Activated naive CD4-positive, alpha-beta T cell treated with anti-CD3 and anti-CD28 coated beads, Interleukin-2, amount 50 U/mL, for 16 hours (primary cell): ENCODE measurements at regions not wholly inside any gene's neighbourhood (a gene's known extent, or its start where the extent isn't known, plus 50 kb on each side); places are given as distances from the start of the nearest gene placed in this dataset.
"Not testable (repeated sequence)": the region's sequence is repeated elsewhere in the genome, so short reads cannot be mapped to it uniquely, and the experiment has no call there.

Experiments used
- DNase-seq: peaks from one replicate; pipeline ENCODE4 v3.0.0-alpha.2; 2020

DNA sequence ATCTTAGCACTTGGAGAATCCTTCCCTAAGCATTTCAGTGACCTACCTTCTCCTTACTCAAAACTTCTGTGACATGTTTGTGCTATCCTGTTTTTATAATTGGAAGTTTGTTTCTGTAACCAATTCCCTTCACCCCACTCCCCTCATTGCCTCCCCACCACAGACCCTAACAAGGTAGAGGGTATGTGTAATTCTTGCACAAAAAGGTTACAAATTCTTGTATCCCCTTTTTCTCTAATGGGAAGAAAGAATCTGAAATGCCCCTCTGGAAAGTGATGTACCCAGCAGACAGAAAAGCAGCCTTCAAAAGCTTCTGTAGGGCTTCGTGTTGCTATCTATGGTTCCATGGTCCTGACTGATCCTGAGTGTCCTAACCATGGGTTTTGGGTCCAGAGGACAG lies 111.7 kb upstream of the TMEM170B start:
- DNase-seq = no peak

DNA sequence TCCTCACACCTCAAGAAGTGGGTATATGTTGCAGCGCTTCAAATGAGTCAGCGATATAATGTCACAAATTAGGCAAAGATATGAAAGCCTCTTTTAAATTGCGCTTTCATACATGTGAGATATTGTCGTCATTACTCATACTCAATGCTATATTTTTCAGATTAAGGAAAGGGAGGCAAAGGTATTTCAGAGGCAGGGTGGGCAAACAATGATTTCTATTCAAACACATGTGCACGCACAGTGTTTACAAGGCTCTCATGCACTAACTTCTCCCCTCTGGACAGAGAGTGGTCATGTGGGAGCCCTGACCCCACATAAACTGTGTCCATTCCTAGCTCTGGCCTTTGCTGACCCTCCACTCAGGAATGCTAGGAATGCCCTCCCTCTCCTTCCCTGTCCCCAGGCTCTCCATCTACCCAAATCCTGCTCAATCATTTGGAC lies 112.1 kb upstream of the TMEM170B start:
- DNase-seq = no peak

DNA sequence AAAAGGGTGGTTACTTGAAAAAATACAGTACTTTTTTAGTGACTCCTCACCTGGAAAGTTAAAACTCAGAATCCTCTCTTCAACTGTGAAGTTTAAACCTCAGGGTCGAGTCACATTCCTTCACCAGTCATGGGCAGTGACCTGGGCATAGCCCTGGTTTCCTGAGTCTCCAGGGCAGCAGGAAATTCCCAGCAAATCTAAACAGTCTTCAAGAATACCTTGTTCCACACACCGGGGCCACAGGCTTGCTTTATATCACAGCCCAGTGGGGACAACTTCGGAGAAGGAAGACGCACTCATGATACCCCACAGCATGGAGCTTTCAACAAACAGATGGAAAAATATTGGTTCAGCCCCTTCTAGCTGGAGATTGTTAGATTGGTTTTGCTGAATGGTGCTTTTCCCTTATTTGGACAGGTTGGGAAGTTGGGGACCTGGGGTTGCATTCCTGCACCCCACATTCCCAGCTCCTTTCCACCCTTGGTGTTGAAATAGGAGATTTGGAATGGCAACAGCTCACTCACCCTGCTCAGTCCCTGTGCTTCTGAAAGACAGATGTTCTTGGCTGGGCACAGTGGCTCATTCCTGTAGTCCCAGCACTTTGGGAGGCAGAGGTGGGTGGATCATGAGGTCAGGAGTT lies 113.0 kb upstream of the TMEM170B start:
- DNase-seq = no peak

DNA sequence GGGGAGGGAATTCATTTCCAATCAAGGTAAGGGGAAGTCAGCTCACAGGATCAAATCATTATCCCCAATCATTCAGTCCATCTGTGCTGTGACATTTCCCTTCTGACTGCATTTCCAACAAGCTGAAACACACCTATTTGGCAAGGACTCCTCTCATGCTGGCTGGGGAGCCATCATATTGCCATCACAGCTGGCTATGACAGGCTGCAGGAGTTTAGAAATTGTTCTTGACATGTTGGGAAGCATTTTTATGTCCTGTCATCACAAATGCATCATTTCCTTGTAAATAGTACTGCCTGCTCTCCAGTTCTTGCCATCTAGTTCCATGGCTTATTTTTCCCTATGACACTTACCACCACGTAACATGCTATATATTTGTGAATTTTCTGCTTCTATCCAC lies 113.9 kb upstream of the TMEM170B start:
- no peak for DNase-seq

DNA sequence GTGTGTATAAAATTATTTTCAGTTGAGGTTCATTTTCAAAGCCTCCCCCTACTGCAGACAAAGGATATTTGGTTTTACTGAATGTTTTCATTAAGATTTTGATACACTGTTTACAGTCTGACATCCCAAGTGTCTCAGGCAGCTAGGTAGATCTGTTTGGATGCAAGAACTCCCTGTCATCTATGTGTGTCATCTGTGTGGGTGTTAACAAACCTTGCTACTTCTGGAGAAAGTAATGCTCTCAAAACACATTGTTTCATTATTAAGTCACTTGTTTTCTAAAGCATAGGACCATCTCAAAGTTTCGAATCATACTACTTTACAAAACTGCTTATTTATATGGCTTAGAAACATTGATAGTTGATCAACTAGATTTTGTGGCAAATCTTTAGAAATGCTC lies 114.5 kb upstream of the TMEM170B start:
- DNase-seq = no peak

DNA sequence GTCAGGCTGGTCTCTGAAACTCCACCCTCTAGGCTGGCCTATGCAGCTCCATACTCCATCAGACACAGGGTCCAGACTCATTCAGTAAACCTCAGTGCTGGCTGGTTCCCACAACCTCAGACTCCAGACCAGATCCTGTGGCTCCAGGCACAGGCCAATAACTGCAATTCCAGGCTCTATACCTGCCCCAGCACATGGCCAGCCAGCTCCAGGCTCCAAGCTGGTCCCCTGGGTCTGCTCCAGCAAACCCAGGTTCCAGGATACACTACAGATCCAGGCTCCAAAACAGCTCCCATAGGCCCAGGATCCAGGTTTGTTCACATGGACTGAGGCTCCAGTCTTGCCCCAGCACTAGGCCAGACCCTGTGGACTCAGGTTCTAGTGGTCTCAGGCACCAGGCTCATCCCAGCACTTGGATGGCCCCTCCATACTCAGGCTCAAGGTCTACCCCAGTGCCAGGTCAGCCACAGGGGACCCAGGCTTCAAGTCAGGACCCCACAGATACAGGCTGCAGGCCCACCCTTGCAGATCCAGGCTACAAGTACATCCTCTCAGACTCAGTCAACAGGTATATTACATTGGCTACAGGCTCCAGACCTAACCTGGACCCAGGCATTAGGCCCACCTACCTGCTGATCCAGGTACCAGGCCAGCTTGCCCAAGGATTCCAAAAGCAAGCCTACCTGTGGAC lies 117.6 kb upstream of the TMEM170B start:
- DNase-seq = no peak

DNA sequence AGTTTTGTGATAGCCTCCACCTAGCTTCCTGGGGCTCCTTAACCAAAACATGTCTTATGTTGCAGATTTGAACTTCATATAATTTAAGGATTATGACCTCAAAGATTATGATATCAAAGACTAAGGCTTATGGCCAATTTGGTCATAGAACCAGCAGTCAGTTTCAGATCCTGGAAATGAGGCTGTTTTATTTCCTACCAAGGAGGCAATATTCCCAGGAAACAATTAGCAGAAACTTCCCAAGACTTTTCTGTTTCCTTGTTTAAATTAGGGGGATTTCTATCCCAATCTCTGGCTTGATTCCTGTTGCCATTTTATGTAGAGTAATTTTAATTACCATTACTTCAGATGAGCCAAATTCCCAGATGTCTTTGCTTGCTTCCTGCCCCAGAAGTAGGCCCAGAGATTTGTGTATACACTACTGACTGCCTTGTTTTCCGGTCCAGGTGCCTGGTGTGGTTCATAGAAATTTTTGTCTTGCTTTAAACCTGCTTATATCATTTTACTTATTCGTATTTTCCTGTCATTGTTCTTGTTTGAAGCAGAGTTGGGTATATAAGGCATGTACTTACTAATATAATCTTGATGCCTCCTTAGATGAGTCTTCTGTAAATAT lies 119.2 kb upstream of the TMEM170B start:
- DNase-seq = no peak

DNA sequence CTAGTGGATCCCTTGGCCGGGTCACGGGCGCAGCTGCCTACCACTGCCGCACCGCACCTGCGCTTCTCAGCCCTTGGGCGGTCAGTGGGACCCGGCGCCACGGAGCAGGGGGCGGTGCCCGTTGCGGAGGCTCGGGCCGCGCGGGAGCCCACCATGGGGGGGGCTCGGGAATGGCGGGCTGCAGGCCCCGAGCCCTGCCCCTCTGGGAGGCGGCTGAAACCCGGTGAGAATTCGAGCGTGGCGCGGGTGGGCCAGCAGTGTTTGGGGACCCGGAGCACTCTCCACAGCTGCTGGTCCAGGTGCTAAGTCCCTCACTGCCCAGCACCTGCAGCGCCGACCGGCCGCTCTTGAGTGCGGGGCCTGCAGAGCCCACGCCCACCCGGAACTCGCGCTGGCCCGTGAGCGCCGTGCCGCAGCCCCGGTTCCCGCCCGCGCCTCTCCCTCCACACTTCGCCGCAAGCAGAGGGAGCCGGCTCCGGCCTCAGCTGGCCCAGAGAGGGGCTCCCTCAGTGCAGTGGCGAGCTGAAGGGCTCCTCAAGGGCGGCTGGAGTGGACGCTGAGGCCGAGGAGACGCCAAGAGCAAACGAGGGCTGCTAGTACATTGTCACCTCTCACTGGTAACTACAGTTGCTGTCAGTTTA lies 120.5 kb upstream of the TMEM170B start:
- DNase-seq = peak; percentile 31

DNA sequence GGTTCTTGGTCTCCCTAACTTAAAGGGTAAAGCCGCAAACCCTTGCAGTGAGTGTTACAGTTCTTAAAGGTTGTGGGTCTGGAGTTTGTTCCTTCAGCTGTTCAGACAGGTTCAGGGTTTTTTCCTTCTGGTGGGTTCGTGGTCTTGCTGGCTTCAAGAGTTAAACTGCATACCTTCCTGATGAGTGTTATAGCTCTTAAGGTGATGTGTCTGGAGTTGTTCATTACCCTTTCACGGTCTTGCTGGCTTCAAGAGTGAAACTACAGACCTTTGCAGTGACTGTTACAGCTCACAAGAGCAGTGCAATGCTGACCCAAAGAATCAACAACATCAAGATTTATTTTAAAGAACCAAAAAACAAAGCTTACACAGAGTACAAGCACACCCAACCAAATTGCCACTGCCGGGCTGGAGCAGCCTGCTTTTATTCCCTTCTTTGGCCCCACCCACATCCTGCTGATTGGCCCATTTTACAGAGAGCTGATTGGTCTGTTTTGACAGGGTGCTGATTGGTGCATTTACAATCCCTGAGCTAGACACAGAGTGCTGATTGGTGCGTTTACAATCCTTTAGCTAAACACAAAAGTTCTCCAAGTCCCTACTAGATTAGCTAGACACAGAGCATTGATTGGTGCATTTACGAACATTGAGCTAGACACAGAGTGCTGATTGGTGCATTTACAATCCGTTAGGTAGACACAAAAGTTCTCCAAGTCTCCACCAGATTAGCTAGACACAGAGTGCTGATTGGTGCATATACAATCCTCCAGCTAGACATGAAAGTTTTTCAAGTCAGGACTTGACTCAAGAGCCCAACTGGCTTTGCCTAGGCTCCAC lies 121.2 kb upstream of the TMEM170B start:
- not testable (repeated sequence) for DNase-seq

DNA sequence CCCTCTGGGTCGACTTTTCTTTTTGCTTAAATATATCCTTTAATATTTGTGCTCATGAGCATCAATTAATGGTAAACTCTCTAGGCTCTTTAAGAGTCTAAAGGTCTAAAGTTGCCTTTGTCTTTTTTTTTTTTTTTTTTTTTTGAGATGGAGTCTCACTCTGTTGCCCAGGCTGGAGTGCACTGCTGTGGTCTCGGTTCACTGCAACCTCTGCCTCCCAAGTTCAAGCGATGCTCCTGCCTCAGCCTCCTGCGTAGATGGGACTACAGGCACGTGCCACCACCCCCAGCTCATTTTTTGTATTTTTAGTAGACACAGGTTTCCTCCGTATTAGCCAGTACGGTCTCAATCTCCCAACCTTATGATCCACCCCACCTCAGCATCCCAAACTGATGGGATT lies 122.0 kb upstream of the TMEM170B start:
- DNase-seq = no peak

DNA sequence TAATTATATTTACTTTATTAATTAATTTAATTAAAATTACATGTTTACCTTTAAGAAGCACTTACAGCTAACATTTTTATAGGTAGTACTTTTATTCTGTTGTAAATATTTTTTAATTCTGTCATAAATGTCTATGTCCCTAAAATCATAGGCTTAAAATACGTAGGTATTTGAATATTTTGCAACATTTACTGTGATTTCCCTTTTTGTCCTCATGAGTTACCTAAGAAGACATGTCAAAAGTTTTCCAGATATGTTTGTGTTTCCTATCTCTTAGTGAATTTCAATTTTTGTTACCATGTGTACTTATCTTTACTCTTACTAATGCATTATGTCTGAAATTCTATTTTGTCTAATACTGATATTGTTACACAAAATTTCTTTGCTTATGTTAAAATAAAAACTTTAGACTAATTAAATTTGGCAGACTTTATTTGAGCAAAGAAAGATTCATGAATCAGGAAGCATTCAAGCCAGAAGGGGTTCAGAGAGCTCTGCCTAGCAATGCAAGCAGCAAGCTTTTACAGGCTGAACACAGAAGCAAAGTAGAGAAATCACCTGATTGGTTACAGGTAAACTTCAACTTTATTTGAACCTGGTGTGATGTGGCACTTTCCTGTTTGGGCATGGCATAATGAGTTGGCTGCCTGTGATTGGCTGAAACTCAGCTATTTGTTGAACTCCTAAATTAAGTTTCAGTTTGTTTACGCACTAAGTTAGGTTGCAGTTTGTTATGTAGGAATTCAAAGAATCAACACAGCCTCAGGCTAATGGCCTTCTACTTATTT lies 123.2 kb upstream of the TMEM170B start:
- no peak for DNase-seq

DNA sequence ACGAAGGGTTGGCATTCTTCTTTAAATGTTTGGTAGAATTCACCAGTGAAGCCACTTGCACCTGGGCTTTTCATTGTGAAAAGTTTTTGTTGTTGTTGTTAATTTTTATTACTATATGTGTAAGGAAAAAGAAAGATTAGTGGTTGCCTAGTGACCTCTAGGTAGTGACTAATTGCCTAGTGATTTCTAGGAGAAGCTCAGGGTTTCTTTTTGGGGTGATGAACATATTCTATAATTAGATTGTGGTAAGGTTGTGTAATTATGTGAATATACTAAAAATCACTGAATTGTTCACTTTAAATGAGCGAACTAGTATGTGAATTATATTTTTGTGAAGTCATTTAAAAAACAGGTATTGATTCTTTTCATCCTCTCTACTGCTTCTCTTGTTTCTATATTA lies 123.8 kb upstream of the TMEM170B start:
- DNase-seq = no peak

DNA sequence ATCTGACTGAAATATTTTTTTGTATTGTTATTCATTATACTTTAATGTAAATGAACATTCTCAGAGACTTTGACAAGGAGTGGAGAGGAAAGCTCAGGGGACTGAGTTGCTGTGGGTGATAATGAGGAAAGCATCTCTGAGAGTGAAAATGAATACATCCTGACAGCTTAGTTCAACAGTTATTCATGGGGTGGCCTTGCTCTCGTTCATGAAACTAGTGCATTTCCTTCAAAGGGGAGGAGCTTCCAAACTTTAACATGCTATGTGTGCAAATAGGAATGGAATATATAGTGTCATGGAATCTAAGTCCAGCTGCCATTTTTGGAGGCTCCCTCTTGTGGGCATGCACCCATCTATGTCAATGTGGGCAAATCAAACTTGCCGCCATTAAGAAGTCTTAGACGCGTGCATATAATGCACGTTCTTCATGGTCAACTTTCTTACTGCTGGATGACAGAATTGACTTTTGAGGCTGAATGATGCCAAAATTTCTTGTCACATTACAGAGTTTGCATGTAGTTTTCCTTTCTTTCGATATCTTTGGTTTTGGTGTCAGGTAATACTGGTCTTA lies 124.3 kb upstream of the TMEM170B start:
- DNase-seq = no peak

DNA sequence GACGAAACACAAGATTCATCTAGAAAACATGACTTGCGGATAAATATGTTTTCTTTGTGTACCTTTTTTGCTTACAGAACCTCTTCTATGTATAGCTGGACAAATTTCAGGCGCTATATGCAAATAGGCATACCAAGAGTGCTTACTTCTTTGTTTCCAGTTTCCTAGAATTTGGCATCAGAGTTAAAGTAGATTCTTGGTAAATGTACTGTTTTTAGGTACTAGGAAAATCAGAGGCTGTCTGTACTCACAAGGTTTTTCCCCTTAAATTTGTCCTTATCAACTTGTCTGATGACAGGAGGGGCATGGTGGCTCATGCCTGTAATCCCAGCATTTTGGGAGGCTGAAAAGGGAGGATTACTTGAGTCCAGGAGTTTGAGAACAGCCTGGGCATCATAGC lies 124.9 kb upstream of the TMEM170B start:
- no peak for DNase-seq

DNA sequence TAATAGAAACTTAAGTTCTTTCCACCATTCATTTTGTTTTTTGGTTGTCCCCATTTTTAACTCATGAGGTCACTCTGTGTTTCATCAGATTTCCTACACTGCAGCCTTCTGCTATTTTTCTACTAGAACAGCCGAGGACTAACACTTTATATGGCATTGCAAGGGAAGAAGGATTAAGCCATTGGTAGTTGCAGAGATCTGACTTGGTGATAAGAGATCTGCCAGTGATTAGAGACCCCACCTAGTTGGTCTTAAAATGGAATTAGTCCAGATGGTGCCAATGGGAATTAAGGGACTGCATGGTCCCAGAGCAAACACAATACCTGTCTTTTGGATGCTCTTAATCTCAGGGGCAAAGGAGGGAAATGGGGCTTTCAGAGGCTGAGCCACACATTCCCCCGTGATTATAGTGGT lies 125.5 kb upstream of the TMEM170B start:
- DNase-seq = no peak

DNA sequence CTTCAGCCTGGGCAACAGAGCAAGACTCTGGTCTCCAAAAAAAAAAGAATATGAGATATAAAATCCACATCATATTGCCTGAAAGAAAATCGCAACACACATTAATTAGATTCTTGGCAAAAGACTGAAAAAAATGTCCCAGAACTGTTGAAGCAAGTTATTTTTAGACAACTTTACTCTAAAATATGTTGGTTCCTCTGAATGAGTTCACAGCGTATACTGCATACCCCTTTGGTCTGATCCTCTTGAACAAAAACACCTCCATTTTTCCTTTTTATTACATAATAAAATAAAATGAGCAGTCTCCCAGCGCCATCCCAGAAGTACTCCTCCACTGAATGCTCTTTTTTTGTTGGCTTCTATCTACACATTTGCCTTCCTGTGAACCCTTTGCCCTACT lies 126.0 kb upstream of the TMEM170B start:
- no peak for DNase-seq

DNA sequence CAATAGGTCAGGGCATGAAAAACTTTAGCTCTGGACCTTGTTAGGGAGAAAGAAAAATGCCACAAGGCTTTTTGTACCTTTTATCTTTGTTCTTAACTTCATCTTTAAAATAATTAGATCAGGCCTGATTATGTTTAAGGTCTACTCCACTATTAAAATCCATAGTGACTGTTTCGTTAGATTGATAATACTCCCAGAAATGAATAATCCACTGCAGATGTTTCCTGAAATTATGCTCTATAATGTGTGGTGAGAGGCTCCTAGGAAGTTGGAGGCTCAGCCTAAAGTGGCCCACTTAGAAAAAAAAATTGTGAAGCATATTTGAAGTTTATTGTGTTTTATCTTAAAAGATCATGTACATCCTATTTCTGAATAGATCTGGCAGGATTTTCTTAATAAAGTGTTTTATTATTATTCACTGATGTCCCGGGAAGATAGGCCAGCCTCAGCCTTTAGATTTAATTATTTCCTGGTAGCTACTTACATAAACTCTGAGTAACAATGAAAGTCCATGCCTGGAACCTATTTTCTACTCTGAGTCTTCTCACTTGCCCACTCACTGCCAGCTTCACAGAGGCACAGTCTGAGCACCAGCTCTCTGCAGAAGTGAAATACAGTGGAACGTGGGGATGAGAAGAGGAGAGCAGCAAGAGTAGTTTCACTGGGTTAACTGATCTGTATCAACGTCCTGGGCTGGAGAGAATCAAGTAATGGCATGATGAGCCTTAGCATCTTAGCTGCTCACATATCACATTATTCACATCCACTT lies 126.8 kb upstream of the TMEM170B start:
- no peak for DNase-seq

DNA sequence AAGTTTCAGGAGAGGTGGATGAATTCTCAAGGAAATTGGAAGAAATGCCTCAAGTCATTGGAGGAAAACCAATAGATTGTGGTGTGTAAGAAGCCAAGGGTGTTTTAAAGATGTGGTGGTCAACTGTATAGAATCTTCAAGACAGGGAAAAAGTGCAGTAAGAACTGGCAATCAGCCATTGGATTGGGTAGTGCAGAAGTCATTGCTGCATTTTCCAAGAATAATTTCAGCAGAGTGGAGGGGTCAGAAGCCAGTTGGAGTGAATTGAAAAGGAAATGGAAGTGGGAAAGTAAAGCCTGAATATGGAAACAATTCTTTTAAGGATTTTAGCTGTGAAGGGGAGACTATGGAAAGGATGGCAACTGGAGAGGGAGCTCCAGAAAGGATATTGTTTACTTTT lies 128.2 kb upstream of the TMEM170B start:
- DNase-seq = no peak

DNA sequence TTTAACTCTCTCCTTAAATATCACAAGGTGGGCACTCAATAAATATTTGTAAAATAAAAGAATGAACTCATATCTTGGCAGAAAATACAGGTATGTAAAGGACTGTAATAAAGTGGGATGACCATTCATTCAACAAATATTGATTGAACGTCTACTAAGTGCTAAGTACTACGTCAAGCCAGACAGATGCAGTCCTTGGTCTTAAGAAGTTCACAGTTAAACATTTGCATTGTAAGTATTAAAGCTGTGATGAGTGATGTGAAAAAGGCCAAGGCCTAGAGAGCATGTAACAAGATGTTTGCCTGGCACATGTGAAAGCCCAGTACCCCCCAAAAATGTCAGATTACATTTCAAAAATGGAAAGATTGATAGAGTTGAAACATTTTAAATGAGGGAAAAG lies 130.1 kb upstream of the TMEM170B start:
- DNase-seq = no peak

DNA sequence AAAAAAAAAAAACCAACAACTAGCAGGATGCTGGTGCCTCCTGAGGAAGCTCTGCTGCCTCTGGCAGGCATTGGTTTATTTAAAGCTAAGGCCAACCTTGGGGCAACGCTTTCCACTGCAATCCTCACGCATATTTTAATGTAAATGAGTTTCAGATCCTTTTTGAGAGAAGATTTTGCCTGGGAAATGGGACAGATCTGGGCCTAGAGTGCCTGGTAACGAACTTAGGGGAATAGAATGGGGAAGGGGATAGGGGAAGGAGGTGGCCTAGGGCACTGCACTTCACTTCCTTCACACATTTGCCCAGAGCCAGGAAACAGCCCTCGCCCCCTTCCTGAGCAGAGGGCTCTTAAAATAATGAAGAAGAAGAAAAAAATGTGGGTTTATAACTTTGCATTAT lies 132.7 kb upstream of the TMEM170B start:
- DNase-seq = no peak

DNA sequence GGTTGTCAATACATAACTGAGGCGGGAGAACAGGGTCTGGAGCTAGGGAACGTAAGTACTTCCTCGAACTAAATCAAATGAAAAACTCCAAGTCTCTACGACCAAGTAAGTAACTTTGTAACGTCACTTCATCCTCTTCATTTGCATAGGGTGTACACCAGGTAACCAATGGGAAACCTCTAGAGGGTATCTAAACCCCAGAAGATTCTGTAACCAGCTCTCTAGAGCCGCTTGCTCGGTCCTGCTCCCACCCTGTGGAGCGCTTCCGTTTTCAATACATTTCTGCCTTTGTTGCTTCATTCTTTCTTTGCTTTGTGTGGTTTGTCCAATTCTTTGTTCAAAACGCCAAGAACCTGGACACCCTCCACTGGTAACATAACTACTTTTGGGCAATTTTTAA lies 133.5 kb upstream of the TMEM170B start:
- DNase-seq = no peak
